HG03196 (cell line): ENCODE measurements at regions not wholly inside any gene's neighbourhood (a gene's known extent, or its start where the extent isn't known, plus 50 kb on each side); places are given as distances from the start of the nearest gene placed in this dataset.

Experiments used
- ATAC-seq: cut with Tn5 transposase; IDR thresholded peaks from one replicate; pipeline ENCODE4 v1.9.1; 2021; ENCODE audit not compliant: unreplicated experiment

- no peak for ATAC-seq
Measured at GRCh38 chr1:78792756-78793155, 143.1 kb downstream of the IFI44 start.

GRCh38 chr1:78797108-78797781, 147.6 kb downstream of the IFI44 start:
- ATAC-seq = no peak

GRCh38 chr1:78799926-78800325, 150.3 kb downstream of the IFI44 start:
- ATAC-seq = no peak

GRCh38 chr1:78814176-78814575, 164.5 kb downstream of the IFI44 start:
- no peak for ATAC-seq

GRCh38 chr1:78825561-78825960, 175.9 kb downstream of the IFI44 start:
- no peak for ATAC-seq

GRCh38 chr1:78829644-78830043, 176.9 kb downstream of the ADGRL4 start:
- ATAC-seq = no peak

- no peak for ATAC-seq
Measured at GRCh38 chr1:78830321-78830720, 176.2 kb downstream of the ADGRL4 start.

- peak; percentile 34 for ATAC-seq
Measured at GRCh38 chr1:78831731-78832360, 174.7 kb downstream of the ADGRL4 start.

- ATAC-seq = no peak
Measured at GRCh38 chr1:78833491-78833890, 173.0 kb downstream of the ADGRL4 start.

GRCh38 chr1:78834201-78834741, 172.3 kb downstream of the ADGRL4 start:
- ATAC-seq = no peak

- no peak for ATAC-seq
Measured at GRCh38 chr1:78836726-78837125, 169.8 kb downstream of the ADGRL4 start.

GRCh38 chr1:78839704-78840277, 166.7 kb downstream of the ADGRL4 start:
- no peak for ATAC-seq
